ENCODE measurements at regions not wholly inside any gene's neighbourhood (a gene's known extent, or its start where the extent isn't known, plus 50 kb on each side); places are given as distances from the start of the nearest gene placed in this dataset.

- POLR2A ChIA-PET (ENCODE audit: unreplicated experiment), result no interaction called here
- no peaks in the 10 kb centered on the region for H3F3A ChIP-seq (ENCODE audit: low read length, unreplicated experiment)
- H3K9me2 ChIP-seq (replicated peaks; ENCODE audit: low read length), result no peaks in the 10 kb centered on the region
- CTCF ChIA-PET, result interaction anchor here (0.6 to 0.7 kb wide), 2 partner anchors 17 to 79 kb away, joined by 3 to 4 read pairs; no protein-coding TSS in a partner anchor
- no peaks in the 10 kb centered on the region for H3K79me2 ChIP-seq (ENCODE audit: low read length)
- H3K4me3 ChIP-seq (ENCODE audit: low read length), result no peak overlapping the region
- H2AFZ ChIP-seq (ENCODE audit: low read length), result no peak overlapping the region
- ATAC-seq (peak; percentile 31), DNase-seq (no peak)
- no peak overlapping the region for H3K4me2 ChIP-seq (ENCODE audit: low read length)
- H3K27ac ChIP-seq (ENCODE audit: low read length), result no peak overlapping the region
- H3K4me1 ChIP-seq (ENCODE audit: insufficient read depth, low read length), result 0 out of 2 replicates have a peak, but pooled peaks cover 5% of the 10 kb centered on the region
- no peaks in the 10 kb centered on the region for H4K20me1 ChIP-seq (ENCODE audit: low read length)
- BruUV-seq (replicated peaks), result no TSS peak
- H3K36me3 ChIP-seq (ENCODE audit: low read depth, low read length), result no peaks in the 10 kb centered on the region
- intact Hi-C loops (cut with micrococcal nuclease), result no loop called here
- H3K27me3 ChIP-seq (ENCODE audit: low read length), result no peaks in the 10 kb centered on the region
- no peak overlapping the region for H3K9ac ChIP-seq (ENCODE audit: low read length)
- TF ChIP-seq EZH2phosphoT487 (IDR thresholded peaks at IDR 0.05; ENCODE audit: borderline replicate concordance, low read length), result no peak
- TF ChIP-seq CTCF (conservative IDR thresholded peaks at IDR 0.05; ENCODE audit: low read depth, low read length), result 0 out of 2 replicates have a peak, but pooled peaks have one; percentile 20
- no peaks in the 10 kb centered on the region for H3K9me3 ChIP-seq (ENCODE audit: low read length)
Measured at GRCh38 chr12:65585648-65586602, 238.4 kb upstream of the HMGA2 start.

- no peak for DNase-seq
- H2AFZ ChIP-seq (ENCODE audit: low read length), result no peak overlapping the region
- H3K9me3 ChIP-seq (ENCODE audit: low read length), result no peaks in the 10 kb centered on the region
- ATAC-seq, result no peak
- no peak overlapping the region for H3K27ac ChIP-seq (ENCODE audit: low read length)
- H3K79me2 ChIP-seq (ENCODE audit: low read length), result no peaks in the 10 kb centered on the region
- H3K9me2 ChIP-seq (replicated peaks; ENCODE audit: low read length), result no peaks in the 10 kb centered on the region
- H3K36me3 ChIP-seq (ENCODE audit: low read depth, low read length), result no peaks in the 10 kb centered on the region
- H3K9ac ChIP-seq (ENCODE audit: low read length), result no peak overlapping the region
- BruUV-seq (replicated peaks), result no TSS peak
- H3K4me1 ChIP-seq (ENCODE audit: insufficient read depth, low read length), result 0 out of 2 replicates have a peak, but pooled peaks cover 8% of the 10 kb centered on the region
- H4K20me1 ChIP-seq (ENCODE audit: low read length), result no peaks in the 10 kb centered on the region
- intact Hi-C loops (cut with micrococcal nuclease), result no loop called here
- H3K4me3 ChIP-seq (ENCODE audit: low read length), result no peak overlapping the region
- TF ChIP-seq EZH2phosphoT487 (IDR thresholded peaks at IDR 0.05; ENCODE audit: borderline replicate concordance, low read length) (no peak), CTCF (conservative IDR thresholded peaks at IDR 0.05; ENCODE audit: low read depth, low read length) (no peak), EZH2 (IDR thresholded peaks at IDR 0.05; ENCODE audit: low read length, unreplicated experiment) (no peak)
- H3F3A ChIP-seq (ENCODE audit: low read length, unreplicated experiment), result no peaks in the 10 kb centered on the region
- no peaks in the 10 kb centered on the region for H3K27me3 ChIP-seq (ENCODE audit: low read length)
- H3K4me2 ChIP-seq (ENCODE audit: low read length), result no peak overlapping the region
- ChIA-PET CTCF (interaction anchor here (0.6 to 0.7 kb wide), 2 partner anchors 16 to 79 kb away, joined by 3 to 4 read pairs; no protein-coding TSS in a partner anchor), POLR2A (ENCODE audit: unreplicated experiment) (no interaction called here)
Measured at GRCh38 chr12:65586796-65587195, 237.5 kb upstream of the HMGA2 start.

DNA sequence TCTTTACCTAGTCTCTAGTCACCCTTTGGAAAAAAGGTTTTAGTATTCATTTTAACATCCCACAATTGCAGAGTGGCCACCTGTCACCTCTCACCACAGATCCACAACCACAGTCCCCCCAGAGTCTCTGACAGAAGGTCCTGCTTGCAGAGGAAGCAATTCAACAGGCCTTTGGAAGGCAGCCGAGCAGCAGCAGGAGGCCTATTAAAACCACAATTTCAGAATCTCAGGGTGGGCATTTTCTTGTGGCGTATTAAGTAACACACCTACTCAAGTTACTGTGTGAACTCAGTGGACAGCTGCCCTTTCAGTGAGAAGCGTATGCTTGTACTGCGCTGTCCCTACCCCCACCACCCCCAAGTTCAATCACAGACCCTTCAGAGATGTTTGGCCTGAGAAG, 234.0 kb upstream of the HMGA2 start:
- Histone ChIP-seq H4K20me1 (ENCODE audit: low read length) (no peaks in the 10 kb centered on the region), H3K4me2 (ENCODE audit: low read length) (no peak overlapping the region), H3K36me3 (ENCODE audit: low read depth, low read length) (no peaks in the 10 kb centered on the region), H3K27me3 (ENCODE audit: low read length) (no peaks in the 10 kb centered on the region), H3K9me2 (replicated peaks; ENCODE audit: low read length) (no peaks in the 10 kb centered on the region), H3F3A (ENCODE audit: low read length, unreplicated experiment) (no peaks in the 10 kb centered on the region), H3K9me3 (ENCODE audit: low read length) (no peaks in the 10 kb centered on the region), H3K9ac (ENCODE audit: low read length) (no peak overlapping the region), H3K27ac (ENCODE audit: low read length) (no peak overlapping the region), H3K79me2 (ENCODE audit: low read length) (no peaks in the 10 kb centered on the region), H3K4me1 (ENCODE audit: insufficient read depth, low read length) (peaks cover 28% of the 10 kb centered on the region), H2AFZ (ENCODE audit: low read length) (no peak overlapping the region), H3K4me3 (ENCODE audit: low read length) (no peak overlapping the region)
- ATAC-seq (no peak), DNase-seq (no peak)
- CTCF ChIA-PET, result no interaction called here
- intact Hi-C loops (cut with micrococcal nuclease), result no loop called here
- POLR2A ChIA-PET (ENCODE audit: unreplicated experiment), result no interaction called here
- TF ChIP-seq EZH2phosphoT487 (IDR thresholded peaks at IDR 0.05; ENCODE audit: borderline replicate concordance, low read length) (no peak), CTCF (conservative IDR thresholded peaks at IDR 0.05; ENCODE audit: low read depth, low read length) (no peak), EZH2 (IDR thresholded peaks at IDR 0.05; ENCODE audit: low read length, unreplicated experiment) (no peak)
- no TSS peak for BruUV-seq (replicated peaks)
